ENCODE measurements at regions not wholly inside any gene's neighbourhood (a gene's known extent, or its start where the extent isn't known, plus 50 kb on each side); places are given as distances from the start of the nearest gene placed in this dataset.

GRCh38 chr15:101590785-101591184, 61.4 kb downstream of the TM2D3 start:
- TF ChIP-seq CTCF (IDR thresholded peaks at IDR 0.05; ENCODE audit: control insufficient read depth, extremely low read depth, insufficient read depth): no peak
- no peak for DNase-seq (ENCODE audit: low read depth)
- no peak overlapping the region for H3K4me3 ChIP-seq (ENCODE audit: low read depth, low read length)

GRCh38 chr15:101583284-101583683, 68.9 kb downstream of the TM2D3 start:
- no peak for TF ChIP-seq CTCF (IDR thresholded peaks at IDR 0.05; ENCODE audit: control insufficient read depth, extremely low read depth, insufficient read depth)
- no peak overlapping the region for H3K4me3 ChIP-seq (ENCODE audit: low read depth, low read length)
- no peak for DNase-seq (ENCODE audit: low read depth)

- no peak overlapping the region for H3K4me3 ChIP-seq (ENCODE audit: low read depth, low read length)
- no peak for DNase-seq (ENCODE audit: low read depth)
- no peak for TF ChIP-seq CTCF (IDR thresholded peaks at IDR 0.05; ENCODE audit: control insufficient read depth, extremely low read depth, insufficient read depth)
Observed at GRCh38 chr15:101580431-101580830, 71.8 kb downstream of the TM2D3 start.

- no peak overlapping the region for H3K4me3 ChIP-seq (ENCODE audit: low read depth, low read length)
- DNase-seq (ENCODE audit: low read depth): no peak
Observed at GRCh38 chr15:101579631-101580163, 72.5 kb downstream of the TM2D3 start.

GRCh38 chr15:101578443-101578894, 73.7 kb downstream of the TM2D3 start:
- peak; percentile 11 for DNase-seq (ENCODE audit: low read depth)
- no peak overlapping the region for H3K4me3 ChIP-seq (ENCODE audit: low read depth, low read length)
- peak; percentile 90 for TF ChIP-seq CTCF (IDR thresholded peaks at IDR 0.05; ENCODE audit: control insufficient read depth, extremely low read depth, insufficient read depth)

More at GRCh38 chr15:101579631-101580163, 72.5 kb downstream of the TM2D3 start:
- TF ChIP-seq CTCF (IDR thresholded peaks at IDR 0.05; ENCODE audit: control insufficient read depth, extremely low read depth, insufficient read depth): no peak

GRCh38 chr15:101573951-101574350, 78.2 kb downstream of the TM2D3 start:
- no peak for TF ChIP-seq CTCF (IDR thresholded peaks at IDR 0.05; ENCODE audit: control insufficient read depth, extremely low read depth, insufficient read depth)
- no peak overlapping the region for H3K4me3 ChIP-seq (ENCODE audit: low read depth, low read length)
- DNase-seq (ENCODE audit: low read depth): no peak

GRCh38 chr15:101570241-101570640, 80.7 kb upstream of the PCSK6 start:
- no peak for DNase-seq (ENCODE audit: low read depth)
- no peak for TF ChIP-seq CTCF (IDR thresholded peaks at IDR 0.05; ENCODE audit: control insufficient read depth, extremely low read depth, insufficient read depth)
- H3K4me3 ChIP-seq (ENCODE audit: low read depth, low read length): no peak overlapping the region
